Retinal pigment epithelial cell (primary cell): ENCODE measurements at regions not wholly inside any gene's neighbourhood (a gene's known extent, or its start where the extent isn't known, plus 50 kb on each side); places are given as distances from the start of the nearest gene placed in this dataset.
A peak's percentile ranks its signal among the peaks of the same experiment; 100 is the strongest.

ENCODE experiments used
- DNase-seq: peaks from one replicate; pipeline ENCODE4 v3.0.0-alpha.2; 2010; ENCODE audit warnings: low read depth
- H3K4me3 ChIP-seq: 2 replicates; pipeline ENCODE4 v1.5.1; 2011; ENCODE audit warnings: mild to moderate bottlenecking, low read length, control low read depth, moderate library complexity
- TF ChIP-seq, protein P1 (sequence below): conservative IDR thresholded peaks from 2 replicates; pipeline ENCODE4 v1.5.1; 2011; ENCODE audit warnings: low read depth, low read length, control low read depth, inconsistent platforms

DNA sequence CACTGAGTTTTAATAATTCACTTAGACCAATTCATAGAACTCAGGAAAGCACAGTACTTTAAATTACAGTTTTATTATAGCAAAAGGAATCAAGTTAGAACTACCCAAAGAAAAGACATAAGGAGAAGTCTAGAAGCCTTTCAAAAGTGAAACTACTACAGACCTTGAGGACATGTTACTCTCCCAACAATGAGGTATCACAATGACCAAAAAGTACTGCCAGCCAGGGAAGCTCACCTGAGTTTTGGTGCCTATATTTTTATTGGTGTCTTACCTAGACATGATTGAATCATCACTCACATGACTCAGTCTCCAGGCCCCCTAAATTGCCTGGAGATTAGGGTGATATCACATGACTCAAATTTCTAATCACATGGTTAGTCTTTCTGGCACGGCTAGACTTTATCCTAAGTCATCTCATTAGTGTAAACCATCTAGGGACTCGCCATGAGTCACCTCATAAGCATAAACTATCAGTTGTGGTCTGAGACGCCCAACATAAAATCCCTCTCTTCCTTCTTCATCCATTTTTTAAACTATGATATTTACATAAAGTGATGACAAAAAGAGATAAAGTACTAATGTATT is 372.3 kb downstream of the TMA16 start:
- TF ChIP-seq, protein P1, sequence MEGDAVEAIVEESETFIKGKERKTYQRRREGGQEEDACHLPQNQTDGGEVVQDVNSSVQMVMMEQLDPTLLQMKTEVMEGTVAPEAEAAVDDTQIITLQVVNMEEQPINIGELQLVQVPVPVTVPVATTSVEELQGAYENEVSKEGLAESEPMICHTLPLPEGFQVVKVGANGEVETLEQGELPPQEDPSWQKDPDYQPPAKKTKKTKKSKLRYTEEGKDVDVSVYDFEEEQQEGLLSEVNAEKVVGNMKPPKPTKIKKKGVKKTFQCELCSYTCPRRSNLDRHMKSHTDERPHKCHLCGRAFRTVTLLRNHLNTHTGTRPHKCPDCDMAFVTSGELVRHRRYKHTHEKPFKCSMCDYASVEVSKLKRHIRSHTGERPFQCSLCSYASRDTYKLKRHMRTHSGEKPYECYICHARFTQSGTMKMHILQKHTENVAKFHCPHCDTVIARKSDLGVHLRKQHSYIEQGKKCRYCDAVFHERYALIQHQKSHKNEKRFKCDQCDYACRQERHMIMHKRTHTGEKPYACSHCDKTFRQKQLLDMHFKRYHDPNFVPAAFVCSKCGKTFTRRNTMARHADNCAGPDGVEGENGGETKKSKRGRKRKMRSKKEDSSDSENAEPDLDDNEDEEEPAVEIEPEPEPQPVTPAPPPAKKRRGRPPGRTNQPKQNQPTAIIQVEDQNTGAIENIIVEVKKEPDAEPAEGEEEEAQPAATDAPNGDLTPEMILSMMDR = no peak
- no peak overlapping the region for H3K4me3 ChIP-seq
- peak; percentile 18 for DNase-seq

- TF ChIP-seq, protein P1 = no peak
- no peak overlapping the region for H3K4me3 ChIP-seq
- DNase-seq = no peak
These were observed 374.0 kb downstream of the TMA16 start for GRCh38 chr4:163868445-163868844.

GRCh38 chr4:163871078-163871477 is 376.6 kb downstream of the TMA16 start:
- no peak for DNase-seq
- no peak overlapping the region for H3K4me3 ChIP-seq
- TF ChIP-seq, protein P1 = no peak

DNA sequence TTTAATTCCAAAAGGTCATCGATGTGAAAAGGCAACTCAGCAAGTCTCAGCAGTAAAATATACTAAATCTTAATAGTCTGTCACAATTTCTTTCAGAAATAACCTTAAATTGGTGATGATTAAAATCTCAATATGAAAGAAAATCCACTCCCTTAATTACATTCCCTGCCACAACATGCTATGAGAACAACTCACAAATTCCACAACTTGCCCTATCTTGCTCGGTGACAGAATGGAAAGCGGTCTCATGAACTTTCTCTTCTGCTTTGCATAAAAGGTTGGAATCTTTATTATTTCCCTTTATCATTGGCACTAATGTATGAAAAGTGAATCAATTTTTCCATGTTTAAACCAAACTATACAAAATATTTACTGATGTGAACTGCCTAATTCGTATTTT is 380.8 kb downstream of the TMA16 start:
- TF ChIP-seq, protein P1 = no peak
- no peak overlapping the region for H3K4me3 ChIP-seq
- DNase-seq = no peak

- DNase-seq = no peak
- TF ChIP-seq, protein P1 = no peak
- no peak overlapping the region for H3K4me3 ChIP-seq
These were observed 384.0 kb downstream of the TMA16 start for GRCh38 chr4:163878336-163879121.

DNA sequence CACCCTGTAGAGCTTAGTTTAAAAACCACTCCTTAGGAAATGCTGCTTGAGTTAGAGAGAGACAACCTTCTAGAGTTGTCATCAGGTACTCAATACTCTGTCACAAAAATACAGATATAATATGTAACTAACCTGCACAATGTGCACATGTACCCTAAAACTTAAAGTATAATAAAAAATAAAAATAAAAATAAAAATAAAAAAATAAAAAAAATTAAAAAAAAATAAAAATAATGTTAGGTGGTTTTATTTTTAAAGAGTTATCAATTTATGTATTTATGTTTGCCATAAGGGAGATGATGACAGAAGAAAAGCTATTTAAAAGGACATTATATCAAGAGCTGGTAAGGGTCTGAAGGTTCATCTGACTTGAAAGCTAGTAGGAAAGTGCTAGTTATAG is 397.9 kb downstream of the TMA16 start:
- DNase-seq = no peak
- no peak overlapping the region for H3K4me3 ChIP-seq
- TF ChIP-seq, protein P1 = no peak
